ENCODE measurements at regions not wholly inside any gene's neighbourhood (a gene's known extent, or its start where the extent isn't known, plus 50 kb on each side); places are given as distances from the start of the nearest gene placed in this dataset.

DNA sequence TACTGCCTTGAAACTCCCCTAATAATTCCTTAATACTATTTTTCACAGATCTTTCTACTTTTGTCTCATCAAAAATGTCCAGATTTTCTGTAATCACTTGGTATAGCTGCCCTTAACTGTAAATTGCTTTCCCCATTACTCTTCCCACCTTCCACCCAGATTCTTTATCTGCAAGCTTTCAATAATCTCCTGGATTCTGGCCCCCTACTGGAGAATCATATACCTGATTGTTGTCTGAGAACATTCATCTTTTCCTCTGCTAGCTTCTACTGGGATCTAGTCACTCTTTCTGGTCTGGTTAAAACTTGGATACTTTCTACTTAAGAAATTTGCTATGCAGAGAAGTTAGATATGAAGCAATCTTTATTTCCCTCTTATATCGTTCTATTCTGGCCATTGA is 552.6 kb downstream of the PCDH19 start:
- H3F3A ChIP-seq (replicated peaks; ENCODE audit: low read depth): no peaks in the 10 kb centered on the region
- H3K27ac ChIP-seq (ENCODE audit: low read depth): no peak overlapping the region
- no peaks in the 10 kb centered on the region for H3K79me2 ChIP-seq (replicated peaks; ENCODE audit: insufficient read depth)
- Mint-ChIP-seq H3K9me3 (no peaks in the 10 kb centered on the region), H3K27me3 (ENCODE audit: insufficient read depth, low read depth, poor library complexity) (no peaks in the 10 kb centered on the region), H3K4me3 (no peak overlapping the region), H3K4me1 (no peaks in the 10 kb centered on the region), H3K36me3 (ENCODE audit: low read depth) (no peaks in the 10 kb centered on the region), H3K27ac (no peak overlapping the region)
- H3K27me3 ChIP-seq (ENCODE audit: insufficient read depth): no peaks in the 10 kb centered on the region
- no peaks in the 10 kb centered on the region for H3K36me3 ChIP-seq (ENCODE audit: insufficient read depth)
- no peak overlapping the region for H2AFZ ChIP-seq
- no peak for TF ChIP-seq ZNF331 (CRISPR knock-in tag; IDR thresholded peaks at IDR 0.05; ENCODE audit: low read depth)
- TF ChIP-seq, protein P1, sequence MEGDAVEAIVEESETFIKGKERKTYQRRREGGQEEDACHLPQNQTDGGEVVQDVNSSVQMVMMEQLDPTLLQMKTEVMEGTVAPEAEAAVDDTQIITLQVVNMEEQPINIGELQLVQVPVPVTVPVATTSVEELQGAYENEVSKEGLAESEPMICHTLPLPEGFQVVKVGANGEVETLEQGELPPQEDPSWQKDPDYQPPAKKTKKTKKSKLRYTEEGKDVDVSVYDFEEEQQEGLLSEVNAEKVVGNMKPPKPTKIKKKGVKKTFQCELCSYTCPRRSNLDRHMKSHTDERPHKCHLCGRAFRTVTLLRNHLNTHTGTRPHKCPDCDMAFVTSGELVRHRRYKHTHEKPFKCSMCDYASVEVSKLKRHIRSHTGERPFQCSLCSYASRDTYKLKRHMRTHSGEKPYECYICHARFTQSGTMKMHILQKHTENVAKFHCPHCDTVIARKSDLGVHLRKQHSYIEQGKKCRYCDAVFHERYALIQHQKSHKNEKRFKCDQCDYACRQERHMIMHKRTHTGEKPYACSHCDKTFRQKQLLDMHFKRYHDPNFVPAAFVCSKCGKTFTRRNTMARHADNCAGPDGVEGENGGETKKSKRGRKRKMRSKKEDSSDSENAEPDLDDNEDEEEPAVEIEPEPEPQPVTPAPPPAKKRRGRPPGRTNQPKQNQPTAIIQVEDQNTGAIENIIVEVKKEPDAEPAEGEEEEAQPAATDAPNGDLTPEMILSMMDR (conservative IDR thresholded peaks at IDR 0.05; ENCODE audit: low read depth in 2 of 2): peak; percentile 34 to 50
- DNase-seq (ENCODE audit: low spot score) (peak; percentile 45), ATAC-seq (no peak)
- H3K4me2 ChIP-seq: no peak overlapping the region
- no peak overlapping the region for H3K4me3 ChIP-seq
- H3K9me2 ChIP-seq (ENCODE audit: insufficient read depth): no peaks in the 10 kb centered on the region
- no peaks in the 10 kb centered on the region for H3K4me1 ChIP-seq (ENCODE audit: insufficient read depth)
- no peaks in the 10 kb centered on the region for H4K20me1 ChIP-seq (replicated peaks; ENCODE audit: insufficient read depth)

DNA sequence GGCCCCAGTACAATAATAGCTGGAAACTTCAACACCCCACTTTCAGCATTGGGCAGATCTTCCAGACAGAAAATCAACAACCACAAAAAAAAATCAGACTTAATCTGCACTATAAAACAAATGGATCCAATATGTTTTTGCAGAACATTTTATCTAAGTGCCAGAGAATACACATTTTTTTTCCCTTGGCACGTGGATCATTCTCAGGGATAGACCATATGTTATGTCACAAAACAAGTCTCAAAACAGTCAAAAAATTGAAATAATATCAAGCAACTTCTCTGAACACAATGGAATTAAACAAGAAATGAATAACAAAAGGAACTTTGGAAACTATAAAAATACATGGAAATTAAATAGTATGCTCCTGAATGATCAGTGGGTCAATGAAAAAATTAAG is 576.3 kb downstream of the PCDH19 start:
- H3F3A ChIP-seq (replicated peaks; ENCODE audit: low read depth): no peaks in the 10 kb centered on the region
- Mint-ChIP-seq H3K36me3 (ENCODE audit: low read depth) (peaks cover 3% of the 10 kb centered on the region; the same call in 1 of the 3 replicates), H3K4me1 (no peaks in the 10 kb centered on the region), H3K27me3 (ENCODE audit: insufficient read depth, low read depth, poor library complexity) (no peaks in the 10 kb centered on the region), H3K9me3 (peaks cover 10% of the 10 kb centered on the region), H3K4me3 (no peak overlapping the region), H3K27ac (no peak overlapping the region)
- H3K4me2 ChIP-seq: no peak overlapping the region
- H3K9me2 ChIP-seq (ENCODE audit: insufficient read depth): no peaks in the 10 kb centered on the region
- H4K20me1 ChIP-seq (replicated peaks; ENCODE audit: insufficient read depth): no peaks in the 10 kb centered on the region
- no peaks in the 10 kb centered on the region for H3K4me1 ChIP-seq (ENCODE audit: insufficient read depth)
- H3K27ac ChIP-seq (ENCODE audit: low read depth): no peak overlapping the region
- no peaks in the 10 kb centered on the region for H3K79me2 ChIP-seq (replicated peaks; ENCODE audit: insufficient read depth)
- no peaks in the 10 kb centered on the region for H3K36me3 ChIP-seq (ENCODE audit: insufficient read depth)
- DNase-seq (ENCODE audit: low spot score) (no peak), ATAC-seq (no peak)
- H3K4me3 ChIP-seq: no peak overlapping the region
- H2AFZ ChIP-seq: no peak overlapping the region
- H3K27me3 ChIP-seq (ENCODE audit: insufficient read depth): no peaks in the 10 kb centered on the region
- TF ChIP-seq JUNB (IDR thresholded peaks at IDR 0.05; ENCODE audit: unreplicated experiment): no peak
- TF ChIP-seq, protein P2, sequence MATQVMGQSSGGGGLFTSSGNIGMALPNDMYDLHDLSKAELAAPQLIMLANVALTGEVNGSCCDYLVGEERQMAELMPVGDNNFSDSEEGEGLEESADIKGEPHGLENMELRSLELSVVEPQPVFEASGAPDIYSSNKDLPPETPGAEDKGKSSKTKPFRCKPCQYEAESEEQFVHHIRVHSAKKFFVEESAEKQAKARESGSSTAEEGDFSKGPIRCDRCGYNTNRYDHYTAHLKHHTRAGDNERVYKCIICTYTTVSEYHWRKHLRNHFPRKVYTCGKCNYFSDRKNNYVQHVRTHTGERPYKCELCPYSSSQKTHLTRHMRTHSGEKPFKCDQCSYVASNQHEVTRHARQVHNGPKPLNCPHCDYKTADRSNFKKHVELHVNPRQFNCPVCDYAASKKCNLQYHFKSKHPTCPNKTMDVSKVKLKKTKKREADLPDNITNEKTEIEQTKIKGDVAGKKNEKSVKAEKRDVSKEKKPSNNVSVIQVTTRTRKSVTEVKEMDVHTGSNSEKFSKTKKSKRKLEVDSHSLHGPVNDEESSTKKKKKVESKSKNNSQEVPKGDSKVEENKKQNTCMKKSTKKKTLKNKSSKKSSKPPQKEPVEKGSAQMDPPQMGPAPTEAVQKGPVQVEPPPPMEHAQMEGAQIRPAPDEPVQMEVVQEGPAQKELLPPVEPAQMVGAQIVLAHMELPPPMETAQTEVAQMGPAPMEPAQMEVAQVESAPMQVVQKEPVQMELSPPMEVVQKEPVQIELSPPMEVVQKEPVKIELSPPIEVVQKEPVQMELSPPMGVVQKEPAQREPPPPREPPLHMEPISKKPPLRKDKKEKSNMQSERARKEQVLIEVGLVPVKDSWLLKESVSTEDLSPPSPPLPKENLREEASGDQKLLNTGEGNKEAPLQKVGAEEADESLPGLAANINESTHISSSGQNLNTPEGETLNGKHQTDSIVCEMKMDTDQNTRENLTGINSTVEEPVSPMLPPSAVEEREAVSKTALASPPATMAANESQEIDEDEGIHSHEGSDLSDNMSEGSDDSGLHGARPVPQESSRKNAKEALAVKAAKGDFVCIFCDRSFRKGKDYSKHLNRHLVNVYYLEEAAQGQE (IDR thresholded peaks at IDR 0.05; ENCODE audit: unreplicated experiment): no peak
- no peak for TF ChIP-seq EZH2 (IDR thresholded peaks at IDR 0.05; ENCODE audit: low read depth, unreplicated experiment)
- TF ChIP-seq, protein P1 (conservative IDR thresholded peaks at IDR 0.05; ENCODE audit: low read depth in 2 of 2): no peak
- no peak for TF ChIP-seq EZH2phosphoT487 (IDR thresholded peaks at IDR 0.05; ENCODE audit: unreplicated experiment)
- TF ChIP-seq, protein P3, sequence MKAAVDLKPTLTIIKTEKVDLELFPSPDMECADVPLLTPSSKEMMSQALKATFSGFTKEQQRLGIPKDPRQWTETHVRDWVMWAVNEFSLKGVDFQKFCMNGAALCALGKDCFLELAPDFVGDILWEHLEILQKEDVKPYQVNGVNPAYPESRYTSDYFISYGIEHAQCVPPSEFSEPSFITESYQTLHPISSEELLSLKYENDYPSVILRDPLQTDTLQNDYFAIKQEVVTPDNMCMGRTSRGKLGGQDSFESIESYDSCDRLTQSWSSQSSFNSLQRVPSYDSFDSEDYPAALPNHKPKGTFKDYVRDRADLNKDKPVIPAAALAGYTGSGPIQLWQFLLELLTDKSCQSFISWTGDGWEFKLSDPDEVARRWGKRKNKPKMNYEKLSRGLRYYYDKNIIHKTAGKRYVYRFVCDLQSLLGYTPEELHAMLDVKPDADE (IDR thresholded peaks at IDR 0.05): no peak
- TF ChIP-seq NANOG (IDR thresholded peaks at IDR 0.05; ENCODE audit: borderline replicate concordance): no peak
- no peak for TF ChIP-seq CREB1 (CRISPR knock-in tag; IDR thresholded peaks at IDR 0.05; ENCODE audit: low read depth)
- no peak for TF ChIP-seq ZNF114 (CRISPR knock-in tag; IDR thresholded peaks at IDR 0.05)

Measured in GM23338 (cell line).